H54 (cell line): ENCODE measurements at regions not wholly inside any gene's neighbourhood (a gene's known extent, or its start where the extent isn't known, plus 50 kb on each side); places are given as distances from the start of the nearest gene placed in this dataset.

Source experiments
- DNase-seq: peaks from one replicate; pipeline ENCODE4 v3.0.0; 2011; ENCODE audit warnings: low spot score, mixed read lengths; ENCODE audit not compliant: insufficient read length
- FAIRE-seq: peaks from 3 replicates; lab custom pipeline; 2011; peaks lifted over from hg19 to GRCh38; lab: Jason Lieb, UNC
- POLR2A ChIP-seq: IDR thresholded peaks from 2 replicates; pipeline ENCODE4 v1.6.1; 2011; ENCODE audit warnings: low read depth, mild to moderate bottlenecking, low read length

DNA sequence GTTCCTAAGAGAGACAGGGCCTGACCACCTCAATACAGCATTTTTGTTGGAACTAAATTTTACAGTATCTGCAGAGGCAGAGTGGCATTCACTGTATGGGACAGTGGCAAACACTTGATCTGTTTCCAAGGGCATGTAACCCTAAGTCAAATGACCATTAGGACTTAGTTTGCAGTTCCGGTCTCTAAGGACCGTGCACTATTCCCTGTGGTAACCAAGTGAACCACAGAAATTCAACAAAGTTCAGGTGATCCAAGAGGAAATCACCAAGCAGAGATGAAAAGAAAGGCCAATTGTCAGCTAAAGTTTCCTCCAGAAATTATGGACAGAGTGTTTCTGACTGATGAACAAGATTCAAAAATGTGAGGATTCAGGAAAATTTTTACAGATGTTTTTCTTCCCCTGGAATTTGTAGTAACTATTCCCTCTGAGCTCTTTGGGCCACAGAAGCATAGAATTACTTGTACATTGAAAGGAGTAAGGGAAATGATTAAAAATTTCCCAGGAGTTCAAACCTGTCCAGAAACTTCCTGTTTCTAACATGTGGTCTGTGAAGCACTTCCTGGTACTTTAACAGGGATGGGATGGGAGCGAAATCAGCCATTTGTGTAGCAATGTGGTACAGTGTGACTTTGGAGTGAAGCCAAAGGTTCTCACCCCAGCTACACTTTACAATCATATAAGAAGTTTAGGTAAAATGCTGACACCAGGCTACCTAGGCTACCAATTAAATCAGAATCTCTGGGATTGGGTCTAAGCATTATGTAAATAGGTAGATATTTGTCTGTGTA is 266.1 kb upstream of the MAP3K1 start:
- DNase-seq = no peak
- no peak for TF ChIP-seq POLR2A
- no peak for FAIRE-seq

DNA sequence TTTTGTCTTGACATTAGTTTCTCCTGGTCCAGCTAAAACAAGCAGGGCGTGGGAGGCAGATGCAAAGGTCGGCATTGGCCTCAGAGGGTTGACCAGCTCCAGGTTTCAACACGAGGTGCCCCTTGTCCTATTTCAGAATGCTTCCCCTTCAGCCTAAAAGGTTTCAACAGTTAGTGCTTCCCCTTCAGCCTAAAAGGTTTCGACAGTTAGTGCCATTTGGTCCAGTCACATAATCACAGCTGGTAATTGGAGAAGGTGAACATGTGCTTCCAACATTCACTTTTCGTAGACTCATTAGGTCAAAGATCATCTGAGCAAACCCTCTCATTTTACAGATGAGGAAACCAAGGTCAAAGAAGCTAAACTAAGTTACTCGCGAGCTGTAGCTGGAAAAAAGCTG is 270.3 kb upstream of the MAP3K1 start:
- no peak for FAIRE-seq
- TF ChIP-seq POLR2A = no peak
- no peak for DNase-seq

DNA sequence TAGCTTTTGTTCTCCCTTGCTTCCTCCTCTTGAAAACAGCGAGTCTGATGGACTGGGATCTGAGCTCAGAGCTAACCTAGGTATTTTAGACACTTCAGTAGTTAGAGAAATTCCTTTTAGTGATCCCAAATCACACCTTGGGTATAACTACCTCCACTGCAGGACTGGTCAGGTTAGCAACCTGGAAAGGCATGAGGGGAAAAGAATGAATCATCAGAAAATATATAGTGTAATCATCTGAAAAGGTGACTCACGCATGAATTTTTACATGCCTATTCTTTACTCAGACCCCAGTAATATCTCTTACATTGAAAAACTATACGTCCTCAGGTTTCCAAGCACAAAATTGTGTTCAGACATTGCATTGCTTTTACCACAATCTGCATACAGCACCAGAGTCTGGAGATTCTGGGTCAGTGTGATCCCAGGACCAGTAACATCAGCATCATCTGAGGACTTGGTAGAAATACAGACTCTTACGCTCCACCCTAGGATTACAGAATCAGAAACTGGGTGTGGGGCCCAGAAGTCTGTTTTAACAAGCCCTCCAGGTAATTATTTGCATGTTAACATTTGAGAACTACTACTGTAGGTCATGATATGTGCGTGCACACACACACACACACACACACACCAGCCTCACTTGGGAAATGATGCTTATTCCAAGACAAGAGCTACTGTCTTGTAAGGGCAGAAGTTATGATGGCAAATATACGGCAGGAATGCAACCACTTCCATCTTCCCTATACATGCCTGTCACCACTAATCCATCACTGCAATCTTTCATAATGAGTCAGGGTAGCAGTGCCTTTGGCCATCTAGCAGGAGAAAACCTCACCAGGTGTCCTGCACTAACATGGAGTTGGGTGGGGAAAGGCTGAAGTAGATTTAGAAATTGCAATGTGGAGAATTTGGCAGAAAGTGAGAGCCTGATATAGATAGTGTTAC is 271.6 kb upstream of the MAP3K1 start:
- no peak for DNase-seq
- no peak for FAIRE-seq

DNA sequence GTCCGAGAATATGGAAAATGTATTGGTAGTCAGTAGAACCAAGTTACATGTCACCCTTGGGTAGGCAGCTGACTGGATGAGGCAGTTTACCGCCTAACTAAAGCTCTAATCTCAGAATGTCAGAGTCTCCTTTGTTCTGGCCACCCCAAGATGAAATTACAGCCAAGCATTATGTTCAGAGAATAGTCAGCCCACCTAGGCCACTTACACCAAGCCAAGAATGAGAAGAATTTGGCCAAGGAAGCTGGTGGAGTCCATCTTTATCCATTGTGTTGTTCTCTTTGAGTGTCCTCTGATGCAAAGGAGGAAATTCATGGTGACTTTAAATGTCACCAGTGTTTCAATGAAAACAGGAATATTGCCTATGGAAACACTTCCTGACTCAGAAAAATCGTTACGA is 275.1 kb upstream of the MAP3K1 start:
- no peak for FAIRE-seq

More for the DNA sequence above, 271.6 kb upstream of the MAP3K1 start:
- TF ChIP-seq POLR2A = no peak

DNA sequence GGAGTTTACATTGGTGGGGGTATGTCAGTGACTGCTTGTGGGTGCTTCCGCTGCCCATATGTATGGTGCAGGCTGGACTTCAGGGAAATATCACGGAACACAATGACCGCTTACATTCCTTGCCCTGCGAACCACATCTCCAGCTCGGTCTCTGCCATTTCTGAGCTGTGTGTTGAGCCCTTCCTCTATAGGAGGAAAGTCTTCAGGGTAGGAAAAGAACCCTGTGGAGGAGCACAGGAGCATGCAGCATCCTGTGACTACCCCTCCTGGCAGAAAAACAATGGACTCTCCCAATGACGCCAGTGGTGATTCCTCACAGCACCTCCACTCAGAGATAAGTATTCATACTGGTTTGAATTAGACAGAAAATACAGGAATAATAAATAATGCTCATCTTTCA is 276.8 kb upstream of the MAP3K1 start:
- TF ChIP-seq POLR2A = no peak
- FAIRE-seq (no peak), DNase-seq (no peak)

More for the DNA sequence above, 275.1 kb upstream of the MAP3K1 start:
- DNase-seq = no peak
- TF ChIP-seq POLR2A = no peak

DNA sequence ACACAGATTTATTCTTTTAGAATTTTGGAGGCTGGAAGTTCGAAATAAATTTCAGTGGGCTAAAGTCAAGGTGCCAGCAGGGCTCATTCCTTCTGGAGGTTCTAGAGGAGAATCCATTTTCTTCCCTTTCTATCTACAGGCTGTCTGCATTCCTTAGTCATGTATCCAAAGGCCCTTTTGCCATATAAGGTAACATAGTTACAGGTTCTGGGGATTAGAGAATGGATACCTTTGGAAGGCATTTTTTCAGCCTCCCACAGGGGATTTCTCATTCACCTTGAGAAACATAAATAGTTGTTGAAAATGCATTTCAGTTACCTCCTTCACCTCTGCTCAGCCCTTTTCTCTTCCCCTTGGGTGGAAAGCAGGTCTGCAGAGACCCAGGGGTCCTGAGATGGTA is 280.0 kb upstream of the MAP3K1 start:
- DNase-seq (no peak), FAIRE-seq (no peak)
- TF ChIP-seq POLR2A = no peak

DNA sequence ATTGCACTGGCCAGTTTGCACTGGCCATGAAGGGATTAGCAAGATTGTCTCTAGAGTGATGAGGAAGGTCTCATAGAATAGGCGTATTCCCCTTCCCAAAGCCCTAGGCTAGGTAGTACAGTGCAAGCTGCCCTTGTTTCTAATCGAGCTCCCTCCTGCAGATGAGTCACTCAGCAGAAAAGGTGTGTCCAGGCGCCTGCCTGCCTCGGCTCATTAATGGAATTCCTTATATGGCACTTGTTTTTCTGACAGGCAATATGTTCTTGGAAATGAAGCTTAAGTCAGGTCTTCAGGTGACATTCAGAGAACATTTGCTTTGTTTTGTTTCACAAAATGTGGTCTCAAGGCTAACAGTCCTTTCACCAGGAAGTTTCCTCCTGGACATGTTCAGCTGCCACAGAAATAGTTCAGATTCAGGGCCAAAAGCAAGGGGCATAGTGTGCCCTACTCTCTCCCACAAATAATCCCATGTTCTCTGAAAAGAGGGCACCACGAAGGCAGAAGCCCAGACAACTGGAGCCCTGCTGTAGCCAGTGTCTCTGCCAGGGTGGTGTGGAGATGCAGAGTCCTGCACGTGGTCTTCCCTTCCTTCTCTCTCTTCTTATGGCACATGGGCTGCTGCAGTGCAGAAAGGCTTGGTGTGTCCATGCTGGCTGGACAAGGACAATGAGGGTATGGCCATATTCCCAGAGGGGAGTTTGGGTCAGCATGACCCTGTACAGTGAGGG is 281.1 kb upstream of the MAP3K1 start:
- no peak for FAIRE-seq
- DNase-seq = no peak

DNA sequence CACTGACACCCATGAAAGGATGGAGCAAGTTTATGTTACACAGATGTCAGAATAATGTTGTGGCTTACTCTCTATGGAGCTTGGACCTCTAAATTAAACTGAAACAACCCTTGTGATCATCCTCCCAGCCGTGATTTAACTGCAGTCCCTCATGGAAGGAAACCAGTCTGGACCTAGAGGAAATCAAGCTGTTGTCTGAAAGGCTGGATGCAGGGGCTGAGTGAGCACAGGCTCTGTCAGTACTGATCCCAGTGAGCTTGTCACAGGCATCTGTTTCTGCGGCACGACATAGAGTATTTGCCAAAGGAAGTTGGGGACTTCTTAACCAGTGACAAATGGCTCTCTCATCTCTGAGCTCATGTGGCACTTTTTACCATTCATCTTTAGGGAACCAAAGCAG is 282.9 kb upstream of the MAP3K1 start:
- FAIRE-seq (no peak), DNase-seq (no peak)
- no peak for TF ChIP-seq POLR2A

More for the DNA sequence above, 281.1 kb upstream of the MAP3K1 start:
- TF ChIP-seq POLR2A = no peak

DNA sequence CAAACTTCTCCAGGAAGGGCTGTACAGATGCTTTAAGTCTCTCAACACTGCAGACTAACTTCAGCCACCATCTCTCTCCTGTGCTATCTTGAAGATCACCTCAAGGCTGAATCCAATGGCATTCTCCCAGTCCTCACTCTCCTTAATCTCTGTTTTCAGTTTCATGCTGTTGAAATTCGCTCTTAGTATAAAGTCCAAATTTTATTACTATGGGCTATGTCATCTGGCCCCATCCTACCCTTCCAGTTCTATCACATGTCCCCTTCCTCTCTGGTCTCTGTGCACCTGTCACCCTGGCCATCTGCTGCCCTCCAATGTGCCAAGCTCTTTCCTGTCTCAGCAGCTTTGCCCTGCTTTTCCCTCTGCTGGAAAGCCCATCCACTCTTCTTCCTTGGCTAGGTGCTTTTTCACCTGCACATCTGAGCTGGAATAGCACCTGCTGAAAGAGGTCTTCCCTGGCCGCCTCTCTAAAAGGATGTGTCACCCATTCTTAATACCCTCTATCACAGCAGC is 284.7 kb upstream of the MAP3K1 start:
- DNase-seq (no peak), FAIRE-seq (no peak)
- TF ChIP-seq POLR2A = no peak

DNA sequence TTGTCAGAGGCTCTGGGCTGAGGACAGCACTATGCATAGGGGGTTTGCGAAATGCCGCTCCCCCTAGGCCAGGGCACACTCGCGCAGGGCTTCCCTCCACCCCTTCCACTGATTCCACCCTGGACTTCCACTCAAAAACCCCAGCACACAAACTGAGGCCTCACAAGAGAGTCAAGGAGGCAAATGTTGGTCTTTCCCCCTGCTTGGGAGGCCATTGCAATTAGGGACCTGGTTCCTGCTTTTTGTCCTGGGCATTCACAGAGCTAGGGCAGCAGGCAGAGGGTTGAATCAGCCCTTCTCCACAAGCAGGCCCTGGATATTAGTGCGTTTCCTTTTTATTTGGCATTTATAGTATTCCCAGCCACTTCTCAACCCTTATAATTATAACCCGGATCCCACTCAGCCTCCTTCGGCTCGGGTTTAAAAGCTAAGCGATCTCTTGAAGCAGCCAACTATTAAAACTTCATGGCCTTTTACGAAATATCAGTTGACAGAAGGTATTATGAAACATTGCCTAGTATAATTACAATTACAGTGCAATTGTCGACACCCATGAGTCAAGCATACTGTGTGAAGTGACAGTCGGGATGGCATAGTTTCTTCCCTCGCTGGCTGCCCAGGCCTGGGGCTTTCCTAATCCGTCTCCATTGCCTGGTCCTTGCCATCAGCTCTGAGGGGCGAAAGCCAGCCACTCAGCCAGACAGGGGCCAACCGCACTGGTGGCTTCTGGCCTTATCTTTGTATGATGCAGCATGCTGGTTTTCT is 285.5 kb upstream of the MAP3K1 start:
- DNase-seq = no peak
- FAIRE-seq = no peak

DNA sequence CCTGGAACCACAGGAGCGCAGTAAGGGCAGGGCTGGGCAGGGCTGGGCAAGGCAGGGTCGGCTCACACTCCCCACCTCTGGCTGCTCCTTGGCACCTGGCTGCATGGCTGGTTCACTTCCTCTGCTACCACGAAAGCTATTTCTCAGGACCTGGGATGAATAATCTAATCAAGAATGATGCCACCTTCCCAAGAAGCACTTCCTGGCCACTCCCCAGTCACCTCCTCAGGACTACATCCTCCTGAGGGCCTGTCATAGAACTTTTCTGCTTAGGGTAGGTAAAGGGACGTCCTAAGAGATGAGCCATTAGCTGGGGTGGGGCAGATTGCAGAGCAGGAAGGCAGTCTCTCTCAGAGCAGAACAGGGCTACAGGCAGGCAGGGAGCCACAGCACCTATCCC is 288.2 kb upstream of the MAP3K1 start:
- DNase-seq (no peak), FAIRE-seq (no peak)
- no peak for TF ChIP-seq POLR2A

More for the DNA sequence above, 285.5 kb upstream of the MAP3K1 start:
- no peak for TF ChIP-seq POLR2A

DNA sequence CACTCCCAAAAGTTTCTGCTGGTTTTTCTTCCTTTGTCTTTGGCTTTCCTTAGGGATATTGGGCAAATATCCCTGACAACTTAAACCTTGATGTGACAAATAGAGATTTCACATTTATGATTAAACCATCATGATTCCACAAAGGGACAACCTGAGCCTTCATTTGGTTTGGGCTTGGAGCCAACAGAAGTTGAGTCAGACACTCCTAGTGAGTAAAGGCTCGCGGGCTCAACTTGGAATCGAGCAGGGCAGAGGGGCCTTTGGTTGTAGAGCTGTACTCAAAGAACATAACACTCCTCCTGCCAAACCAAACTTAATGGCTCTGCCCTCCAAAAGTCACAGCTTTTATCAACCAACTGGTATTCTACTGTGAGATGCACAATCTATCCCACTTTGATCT is 290.2 kb upstream of the MAP3K1 start:
- FAIRE-seq = no peak
- no peak for TF ChIP-seq POLR2A
- no peak for DNase-seq

DNA sequence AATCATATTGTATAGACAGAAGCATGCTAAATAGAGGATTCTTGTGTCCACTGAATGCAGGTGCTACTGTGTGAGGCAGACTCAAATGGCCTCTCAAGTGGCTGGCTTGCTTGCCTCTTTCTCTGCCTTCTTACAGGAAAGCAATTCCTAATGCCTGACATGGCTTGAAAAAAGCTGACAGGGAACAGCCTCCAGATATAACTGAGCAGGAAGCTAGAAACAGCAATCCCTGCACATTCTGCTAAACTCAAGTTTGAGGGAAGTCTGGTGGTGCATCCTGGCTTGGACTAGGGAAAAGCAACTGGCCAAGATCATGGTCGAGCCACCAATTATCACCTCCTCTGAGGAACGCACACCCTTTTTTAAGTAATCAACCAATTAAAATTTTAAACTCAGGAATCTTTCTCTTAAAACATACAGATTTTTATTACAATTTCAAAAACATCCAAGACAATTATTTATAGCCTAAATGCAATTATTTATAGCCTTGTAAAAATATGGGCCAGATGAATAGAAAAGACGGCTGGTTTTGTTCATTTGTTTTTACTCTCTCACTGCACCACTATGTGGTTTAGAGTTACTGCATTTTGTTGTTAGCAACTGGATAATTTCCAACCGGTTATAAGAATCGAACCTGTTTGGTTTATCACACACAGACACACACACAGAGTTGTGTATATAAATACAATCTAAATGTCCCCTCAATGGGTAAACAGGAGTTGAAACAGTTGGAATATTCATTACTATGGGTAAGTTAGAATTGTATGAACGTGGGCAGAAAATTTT is 290.9 kb upstream of the ANKRD55 start:
- no peak for FAIRE-seq
- no peak for TF ChIP-seq POLR2A

More for the DNA sequence above, 290.9 kb upstream of the ANKRD55 start:
- no peak for DNase-seq
